ENCODE measurements at regions not wholly inside any gene's neighbourhood (a gene's known extent, or its start where the extent isn't known, plus 50 kb on each side); places are given as distances from the start of the nearest gene placed in this dataset.

- Histone ChIP-seq H4K20me1 (replicated peaks in 1 of 2; ENCODE audit: control insufficient read depth in 1 of 2, insufficient read depth in 2 of 2, low read length in 2 of 2) (no peaks in the 10 kb centered on the region), H2BK20ac (ENCODE audit: low read length) (no peak overlapping the region), H3K4me3 (ENCODE audit: extremely low read depth in 1 of 4, insufficient read depth in 2 of 4, low read depth in 3 of 4, low read length in 4 of 4) (no peak overlapping the region), H2AFZ (ENCODE audit: low read length) (no peak overlapping the region), H2AK5ac (ENCODE audit: low read depth, low read length) (no peak overlapping the region), H3K36me3 (ENCODE audit: control insufficient read depth in 2 of 4, insufficient read depth in 4 of 4, low read length in 3 of 4) (no peaks in the 10 kb centered on the region), H3K56ac (replicated peaks; ENCODE audit: insufficient read length, low read depth, low read length) (no peak overlapping the region), H3K4me1 (replicated peaks in 1 of 4; ENCODE audit: control insufficient read depth in 3 of 4, insufficient read depth in 4 of 4, low read length in 3 of 4) (no peaks in the 10 kb centered on the region), H2BK12ac (ENCODE audit: low read depth, low read length) (no peak overlapping the region), H3K4ac (replicated peaks; ENCODE audit: insufficient read length, low read depth, low read length) (no peak overlapping the region), H3K27ac (ENCODE audit: low read depth, low read length) (no peak overlapping the region), H3K27me3 (replicated peaks in 1 of 4; ENCODE audit: control insufficient read depth in 3 of 4, extremely low read depth in 1 of 4, insufficient read depth in 3 of 4, low read length in 3 of 4) (no peaks in the 10 kb centered on the region), H3K4me2 (ENCODE audit: insufficient read depth in 1 of 2, low read depth in 2 of 2, low read length in 2 of 2) (no peak overlapping the region), H3K9ac (replicated peaks in 1 of 4; ENCODE audit: extremely low read depth in 1 of 4, low read depth in 3 of 4, low read length in 3 of 4) (no peak overlapping the region), H2BK5ac (ENCODE audit: low read depth, low read length) (no peak overlapping the region), H3K18ac (ENCODE audit: extremely low read depth, low read length) (no peak overlapping the region), H3K14ac (ENCODE audit: insufficient read length) (no peak overlapping the region), H4K91ac (replicated peaks; ENCODE audit: insufficient read length, low read length) (no peak overlapping the region), H3K79me1 (ENCODE audit: low read depth, low read length) (no peaks in the 10 kb centered on the region), H4K8ac (ENCODE audit: extremely low read depth, insufficient read depth, low read length) (no peak overlapping the region), H4K5ac (ENCODE audit: insufficient read length, low read depth, low read length) (no peak overlapping the region), H3K23me2 (ENCODE audit: low read depth, low read length) (no peaks in the 10 kb centered on the region), H3K23ac (ENCODE audit: insufficient read length) (no peak overlapping the region), H2BK120ac (replicated peaks; ENCODE audit: low read depth, low read length) (no peak overlapping the region), H3K79me2 (ENCODE audit: control insufficient read depth in 1 of 2, insufficient read depth in 2 of 2, low read length in 2 of 2) (no peaks in the 10 kb centered on the region), H3K9me3 (ENCODE audit: insufficient read depth in 2 of 2, low read depth in 1 of 2, low read length in 1 of 2) (peaks cover 3 to 11% of the 10 kb centered on the region in 2 experiments; a peak in 3 of 4 replicates), H2BK15ac (ENCODE audit: low read length) (no peak overlapping the region)
- POLR2A ChIA-PET (ENCODE audit: partially characterized antibody): no interaction called here
- DNase-seq (ENCODE audit: low read depth in 1 of 2, low spot score in 2 of 2) (no peak), FAIRE-seq (no peak)
- CTCF ChIA-PET (ENCODE audit: partially characterized antibody): no interaction called here
- TF ChIP-seq KDM4A (IDR thresholded peaks at IDR 0.05; ENCODE audit: low read depth, low read length, severe bottlenecking) (no peak), SIN3A (conservative IDR thresholded peaks at IDR 0.05 in 1 of 2, IDR thresholded peaks at IDR 0.05 in 1 of 2; ENCODE audit: low read depth in 1 of 2, low read length in 2 of 2) (no peak), CEBPB (IDR thresholded peaks at IDR 0.05; ENCODE audit: low read depth, low read length) (no peak), CBX5 (IDR thresholded peaks at IDR 0.05; ENCODE audit: low read depth, low read length) (no peak), CHD1 (IDR thresholded peaks at IDR 0.05; ENCODE audit: low read depth, low read length) (no peak), TAF1 (IDR thresholded peaks at IDR 0.05; ENCODE audit: low read depth, low read length) (no peak), BCL11A (IDR thresholded peaks at IDR 0.05; ENCODE audit: low read depth in 2 of 2, low read length in 2 of 2) (no peak), MAX (IDR thresholded peaks at IDR 0.05) (no peak), RBBP5 (IDR thresholded peaks at IDR 0.05; ENCODE audit: borderline replicate concordance, low read depth, low read length) (no peak), HDAC6 (IDR thresholded peaks at IDR 0.05; ENCODE audit: low read depth, low read length) (no peak), JUN (IDR thresholded peaks at IDR 0.05; ENCODE audit: low read depth, low read length) (no peak), RNF2 (IDR thresholded peaks at IDR 0.05; ENCODE audit: borderline replicate concordance, low read depth, low read length, missing control alignments, poor library complexity, severe bottlenecking) (no peak), PHF8 (conservative IDR thresholded peaks at IDR 0.05; ENCODE audit: low read depth, low read length) (no peak), JUND (IDR thresholded peaks at IDR 0.05; ENCODE audit: low read length) (no peak)
Observed at GRCh38 chr2:111626865-111627163, 257.2 kb downstream of the ANAPC1 start.

All from H1 (cell line).